DMS79 (cell line): ENCODE measurements at regions not wholly inside any gene's neighbourhood (a gene's known extent, or its start where the extent isn't known, plus 50 kb on each side); places are given as distances from the start of the nearest gene placed in this dataset.
A peak's percentile ranks its signal among the peaks of the same experiment; 100 is the strongest.

Experiments used
- DNase-seq: peaks from one replicate; lab custom pipeline; 2025; lab: John Stamatoyannopoulos, UW

DNA sequence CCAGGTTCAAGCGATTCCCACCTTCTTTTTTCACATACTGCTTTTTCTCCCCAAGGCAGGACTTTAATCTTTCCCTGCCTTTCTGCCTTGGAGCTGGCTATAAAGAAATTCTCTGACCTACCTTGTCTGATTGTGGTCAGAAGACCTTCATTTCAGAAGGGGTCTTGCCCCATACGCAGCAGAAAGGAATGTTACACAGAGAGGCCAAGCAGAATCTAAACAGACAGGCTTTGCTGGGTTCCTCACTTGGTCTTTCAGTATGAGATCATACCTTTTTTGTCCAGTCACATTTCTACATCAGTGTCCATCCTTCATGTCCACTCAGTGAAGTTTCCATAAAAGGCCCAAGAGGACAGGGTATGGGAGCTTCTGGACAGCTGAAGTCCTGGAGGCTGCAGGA is 108.3 kb upstream of the RBPJ start:
- DNase-seq, result no peak

DNA sequence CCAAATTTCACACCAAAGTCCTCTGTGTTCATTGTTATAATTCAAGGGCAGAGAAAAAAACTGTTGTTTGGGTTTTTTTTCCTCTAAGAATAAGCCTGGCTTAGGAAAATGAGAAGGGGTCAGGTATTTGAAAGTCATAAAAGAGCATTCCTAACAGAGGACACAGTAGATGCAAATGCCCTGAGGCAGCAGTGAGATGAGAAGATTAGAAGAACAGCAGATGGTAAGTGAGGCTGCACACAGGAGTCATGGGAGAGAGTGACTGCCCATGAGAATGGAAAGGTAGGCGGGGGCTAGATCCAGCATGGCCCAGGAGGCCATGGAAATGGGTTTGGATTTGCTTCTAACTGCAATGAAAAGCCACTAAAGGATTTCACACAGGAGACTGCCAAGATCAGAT is 107.5 kb upstream of the RBPJ start:
- DNase-seq, result no peak

- DNase-seq, result no peak
Observed at GRCh38 chr4:26214994-26215393, 105.8 kb upstream of the RBPJ start.

- DNase-seq, result no peak
Observed at GRCh38 chr4:26215725-26216124, 105.1 kb upstream of the RBPJ start.

GRCh38 chr4:26217481-26217880 is 103.3 kb upstream of the RBPJ start:
- DNase-seq, result no peak

DNA sequence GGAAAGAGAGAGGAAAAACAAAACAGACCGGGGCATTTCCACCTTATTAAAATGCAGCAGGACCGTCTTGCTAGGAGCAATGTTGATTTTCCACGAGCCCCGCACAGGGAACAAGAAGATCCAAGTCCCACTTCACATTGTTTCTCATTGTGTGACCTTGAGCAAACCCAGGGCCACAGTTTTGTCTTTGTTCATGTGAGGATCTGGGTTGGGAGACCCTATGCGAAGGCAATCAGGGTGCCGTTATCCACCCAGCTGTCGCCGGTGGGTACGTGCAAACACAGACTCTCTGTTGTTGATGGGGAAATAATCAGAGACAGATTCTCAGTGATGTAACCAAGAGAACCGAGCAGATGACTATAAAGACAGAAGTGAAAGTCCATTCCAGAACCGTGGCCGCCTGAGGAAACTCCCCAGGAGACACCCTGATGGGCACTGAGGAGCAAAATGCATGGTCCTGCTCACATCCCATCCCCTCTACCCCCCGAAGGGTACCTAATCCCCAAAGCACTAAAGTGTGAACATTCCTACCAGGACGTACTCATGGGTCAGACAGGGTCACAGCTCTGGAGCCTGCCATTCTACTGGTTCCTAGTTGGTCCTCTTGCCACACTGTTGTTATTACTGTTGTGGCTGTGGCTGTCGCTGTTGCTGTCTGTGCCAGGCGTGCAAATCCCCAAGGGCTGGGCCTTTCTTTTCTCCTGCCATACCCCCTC is 102.7 kb upstream of the RBPJ start:
- no peak for DNase-seq

- DNase-seq, result no peak
Observed at GRCh38 chr4:26218677-26219605, 101.9 kb upstream of the RBPJ start.

GRCh38 chr4:26220696-26221095 is 100.1 kb upstream of the RBPJ start:
- DNase-seq, result no peak

DNA sequence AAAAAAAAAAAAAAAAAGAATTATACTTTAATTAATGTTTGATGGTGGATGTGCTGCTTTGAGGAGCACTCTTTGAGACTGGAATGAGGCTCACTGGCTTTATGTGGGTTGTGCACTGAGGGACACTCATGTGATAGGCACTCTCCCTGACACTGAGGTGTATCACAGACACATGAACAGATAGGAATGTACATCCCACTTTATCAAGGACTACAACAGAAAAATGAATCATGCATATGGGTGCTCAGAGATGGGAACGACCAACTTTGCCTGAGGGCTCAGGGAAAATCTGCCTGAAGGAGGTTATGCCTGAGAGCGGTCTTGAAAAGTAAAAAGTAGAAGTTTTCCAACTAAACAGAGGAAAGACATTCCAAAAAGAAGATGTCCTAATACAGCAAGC is 97.7 kb upstream of the RBPJ start:
- no peak for DNase-seq

GRCh38 chr4:26226629-26227376 is 94.0 kb upstream of the RBPJ start:
- DNase-seq, result no peak

GRCh38 chr4:26227601-26228229 is 93.1 kb upstream of the RBPJ start:
- no peak for DNase-seq

GRCh38 chr4:26228883-26229282 is 91.9 kb upstream of the RBPJ start:
- DNase-seq, result no peak

DNA sequence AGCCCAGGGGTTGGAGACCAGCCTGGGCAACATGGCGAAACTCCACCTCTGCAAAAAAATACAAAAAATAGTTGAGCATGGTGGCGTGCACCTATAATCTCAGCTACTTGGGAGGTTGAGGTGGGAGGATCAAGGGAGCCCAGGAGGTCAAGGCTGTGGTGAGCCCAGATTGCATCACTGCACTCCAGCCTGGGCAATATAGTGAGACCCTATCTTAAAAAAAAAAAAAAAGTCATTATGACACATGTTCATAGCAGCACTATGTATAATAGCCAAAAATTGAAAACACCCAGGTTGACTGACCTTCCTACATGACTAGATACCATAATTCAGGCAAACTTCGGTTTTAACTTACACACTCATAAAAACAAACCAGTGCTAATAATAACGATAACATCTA is 90.8 kb upstream of the RBPJ start:
- DNase-seq, result no peak

- DNase-seq, result no peak
Observed at GRCh38 chr4:26233350-26233749, 87.5 kb upstream of the RBPJ start.

GRCh38 chr4:26235500-26235899 is 85.3 kb upstream of the RBPJ start:
- DNase-seq, result no peak

GRCh38 chr4:26237916-26238315 is 82.9 kb upstream of the RBPJ start:
- no peak for DNase-seq

- DNase-seq, result no peak
Observed at GRCh38 chr4:26238426-26238777, 82.4 kb upstream of the RBPJ start.

DNA sequence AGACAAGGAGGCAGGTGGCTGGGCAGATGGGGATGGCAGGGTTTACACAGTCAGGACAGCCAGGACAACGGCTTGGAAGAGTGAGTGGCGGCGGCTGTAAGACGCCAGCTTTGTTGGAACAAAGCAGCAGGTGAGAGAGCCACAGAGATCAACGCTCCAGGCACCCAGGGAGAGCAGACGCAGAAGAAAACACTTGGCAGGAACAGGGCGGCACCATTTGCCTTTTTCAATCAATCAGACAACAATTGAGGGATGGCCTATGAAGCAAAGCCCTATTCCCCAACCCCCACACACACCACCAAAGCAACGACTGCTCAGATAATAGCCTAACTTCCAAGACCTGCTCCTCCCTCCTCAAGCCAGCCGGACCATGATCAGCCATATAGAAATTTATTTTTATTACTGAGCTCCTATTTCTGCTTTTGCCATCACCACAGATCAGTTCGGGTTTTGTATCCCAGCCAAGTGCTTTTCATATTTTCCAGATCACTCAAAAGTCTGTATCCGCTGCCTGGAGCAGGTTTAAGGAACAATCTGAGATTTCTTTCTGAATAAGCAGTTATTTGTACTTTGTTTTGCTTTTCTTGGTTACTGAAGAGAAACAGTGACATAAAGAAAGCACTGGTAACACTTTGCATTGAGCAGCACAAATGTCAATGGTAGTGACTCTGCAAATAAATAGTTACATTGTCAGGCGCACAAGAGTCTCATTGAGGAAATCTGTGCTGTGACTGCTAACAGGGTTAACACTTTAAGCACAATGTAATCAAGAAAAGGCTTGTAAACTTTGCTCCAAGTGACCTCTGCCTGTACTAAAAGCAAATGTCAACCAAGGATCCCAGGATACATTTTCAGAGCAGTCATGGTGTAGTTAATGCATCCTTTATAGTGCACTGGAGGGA is 81.8 kb upstream of the RBPJ start:
- DNase-seq, result peak; percentile 34

GRCh38 chr4:26239801-26240200 is 81.0 kb upstream of the RBPJ start:
- no peak for DNase-seq

DNA sequence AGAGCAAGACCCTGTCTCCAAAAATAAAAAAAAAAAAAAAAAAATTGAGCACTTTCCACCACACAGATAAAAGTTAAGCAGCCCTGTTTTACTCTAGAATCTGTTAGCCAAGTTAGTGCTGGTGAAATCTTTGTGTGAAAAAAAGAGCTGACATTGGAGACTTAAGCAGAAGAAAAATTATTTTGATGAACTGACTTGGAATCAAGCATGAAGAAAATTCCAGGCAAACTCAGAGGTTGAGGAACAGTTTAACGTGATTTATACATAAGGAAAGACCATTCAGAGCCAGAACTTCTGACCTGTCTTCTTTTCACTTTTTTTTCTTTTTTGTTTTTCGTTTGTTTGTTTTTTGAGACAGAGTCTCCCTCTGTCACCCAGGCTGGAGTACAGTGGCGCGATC is 79.6 kb upstream of the RBPJ start:
- DNase-seq, result no peak

- DNase-seq, result no peak
Observed at GRCh38 chr4:26242451-26242850, 78.4 kb upstream of the RBPJ start.
